Small intestine (tissue), 7 donors: ENCODE measurements at regions not wholly inside any gene's neighbourhood (a gene's known extent, or its start where the extent isn't known, plus 50 kb on each side); places are given as distances from the start of the nearest gene placed in this dataset.

Experiments used
- DNase-seq, 2 donors: peaks; one replicate each; pipeline versions ENCODE4 v3.0.0 to v3.0.0-alpha.2; 2013
- FAIRE-seq: peaks from 2 replicates; lab custom pipeline; 2012; peaks lifted over from hg19 to GRCh38; lab: Jason Lieb, UNC
- H3K27ac ChIP-seq, 3 donors: one replicate each; pipeline ENCODE4 v1.5.1; 2013; ENCODE audit warnings: low read length in 2 of 3, mild to moderate bottlenecking in 2 of 3, control low read depth in 1 of 3, inconsistent platforms in 1 of 3, low read depth in 1 of 3, moderate library complexity in 1 of 3
- H3K27me3 ChIP-seq, 3 donors: one replicate each; pipeline ENCODE4 v1.6.1; 2013; ENCODE audit warnings: low read length in 3 of 3, inconsistent platforms in 1 of 3; ENCODE audit not compliant: control insufficient read depth in 3 of 3, insufficient read depth in 3 of 3
- H3K36me3 ChIP-seq, 3 donors: one replicate each; pipeline ENCODE4 v1.6.1; 2013; ENCODE audit warnings: low read length in 3 of 3, inconsistent platforms in 1 of 3, low read depth in 1 of 3, mild to moderate bottlenecking in 1 of 3, moderate library complexity in 1 of 3; ENCODE audit not compliant: control insufficient read depth in 3 of 3, insufficient read depth in 2 of 3
- H3K4me1 ChIP-seq, 3 donors: one replicate each; pipeline ENCODE4 v1.6.1; 2013; ENCODE audit warnings: low read length in 2 of 3, inconsistent platforms in 1 of 3, low read depth in 1 of 3, mild to moderate bottlenecking in 1 of 3, moderate library complexity in 1 of 3; ENCODE audit not compliant: control insufficient read depth in 3 of 3, insufficient read depth in 2 of 3
- H3K4me3 ChIP-seq, 3 donors: one replicate each; pipeline ENCODE4 v1.5.1; 2013; ENCODE audit warnings: low read length in 3 of 3, control low read depth in 1 of 3, inconsistent platforms in 1 of 3, low read depth in 1 of 3, mild to moderate bottlenecking in 1 of 3, moderate library complexity in 1 of 3
- H3K9me3 ChIP-seq, 2 donors: one replicate each; pipeline ENCODE4 v1.6.1; 2013; ENCODE audit warnings: low read depth in 1 of 2, low read length in 1 of 2; ENCODE audit not compliant: control insufficient read depth in 2 of 2, insufficient read depth in 1 of 2
- WGBS, 3 donors: extraction: QIAGEN DNeasy Blood & Tissue Kit; methylation state at CpG; one replicate each; pipeline ENCODE4 v1.1.7; 2013; 5-methylcytosine and 5-hydroxymethylcytosine counted together
- donor health status: healthy with polysubstance abuse.
- donor health status: control.
- donor health status: control.
- donor health status: Bipolar disorder and iron deficiency.
- donor health status: healthy.

- peaks cover 0 to 1% (median 0%) of the 10 kb centered on the region in 3 donors for H3K27me3 ChIP-seq
- FAIRE-seq: no peak
These were observed 70.3 kb downstream of the SYF2 start for GRCh38 chr1:25161981-25162380.

GRCh38 chr1:25157846-25158245 is 74.5 kb downstream of the SYF2 start:
- FAIRE-seq: no peak
- 88 to 96% (median 94%) methylated on average over 3 of the region's 3 CpGs for WGBS, 3 donors
- no peak overlapping the region for H3K4me3 ChIP-seq

More at GRCh38 chr1:25161981-25162380, 70.3 kb downstream of the SYF2 start:
- no peak overlapping the region for H3K4me3 ChIP-seq
- no peak overlapping the region for H3K27ac ChIP-seq
- 18 to 36% (median 25%) methylated on average over 2 of the region's 2 CpGs for WGBS, 3 donors
- no peak for DNase-seq
- H3K4me1 ChIP-seq: peaks cover 0 to 2% (median 0%) of the 10 kb centered on the region in 3 donors
- no peaks in the 10 kb centered on the region for H3K36me3 ChIP-seq
- no peaks in the 10 kb centered on the region for H3K9me3 ChIP-seq

GRCh38 chr1:25150985-25151495 is 81.3 kb downstream of the SYF2 start:
- FAIRE-seq: no peak
- no peaks in the 10 kb centered on the region for H3K27me3 ChIP-seq
- no peak overlapping the region for H3K27ac ChIP-seq
- WGBS, 3 donors: 68 to 100% (median 90%) methylated on average over 1 of the region's 1 CpG
- no peak for DNase-seq
- no peaks in the 10 kb centered on the region for H3K36me3 ChIP-seq
- no peaks in the 10 kb centered on the region for H3K9me3 ChIP-seq
- H3K4me3 ChIP-seq: no peak overlapping the region
- H3K4me1 ChIP-seq: no peaks in the 10 kb centered on the region

More at GRCh38 chr1:25157846-25158245, 74.5 kb downstream of the SYF2 start:
- no peaks in the 10 kb centered on the region for H3K27me3 ChIP-seq
- H3K9me3 ChIP-seq: no peaks in the 10 kb centered on the region
- no peak for DNase-seq
- H3K4me1 ChIP-seq: no peaks in the 10 kb centered on the region
- no peaks in the 10 kb centered on the region for H3K36me3 ChIP-seq
- H3K27ac ChIP-seq: no peak overlapping the region

- no peaks in the 10 kb centered on the region for H3K4me1 ChIP-seq
- FAIRE-seq (no peak), DNase-seq (peak; percentile 42 to 54)
- H3K36me3 ChIP-seq: no peaks in the 10 kb centered on the region
- H3K4me3 ChIP-seq: no peak overlapping the region
- no peaks in the 10 kb centered on the region for H3K27me3 ChIP-seq
- H3K27ac ChIP-seq: no peak overlapping the region
- WGBS, 3 donors: 48 to 57% (median 49%) methylated on average over 2 of the region's 2 CpGs
- H3K9me3 ChIP-seq: no peaks in the 10 kb centered on the region
These were observed 83.5 kb downstream of the SYF2 start for GRCh38 chr1:25148673-25149300.

GRCh38 chr1:25146451-25146855 is 85.8 kb downstream of the SYF2 start:
- Histone ChIP-seq H3K4me3 (no peak overlapping the region), H3K4me1 (no peaks in the 10 kb centered on the region), H3K9me3 (no peaks in the 10 kb centered on the region), H3K36me3 (no peaks in the 10 kb centered on the region), H3K27me3 (no peaks in the 10 kb centered on the region), H3K27ac (no peak overlapping the region)
- no peak for FAIRE-seq
- no peak for DNase-seq
- WGBS, 3 donors: 73 to 81% (median 79%) methylated on average over 15 of the region's 15 CpGs

- DNase-seq: no peak
- FAIRE-seq: no peak
- no peaks in the 10 kb centered on the region for H3K4me1 ChIP-seq
- H3K4me3 ChIP-seq: no peak overlapping the region
- H3K27me3 ChIP-seq: no peaks in the 10 kb centered on the region
- H3K9me3 ChIP-seq: no peaks in the 10 kb centered on the region
- H3K36me3 ChIP-seq: no peaks in the 10 kb centered on the region
- WGBS, 3 donors: 82 to 85% (median 85%) methylated on average over 17 of the region's 17 CpGs
- H3K27ac ChIP-seq: no peak overlapping the region
These were observed 86.4 kb downstream of the SYF2 start for GRCh38 chr1:25145775-25146393.

GRCh38 chr1:25140073-25140797 is 92.1 kb downstream of the SYF2 start:
- no peaks in the 10 kb centered on the region for H3K9me3 ChIP-seq
- H3K36me3 ChIP-seq: no peaks in the 10 kb centered on the region
- peak in 1 of 2 donors; percentile 37 for DNase-seq
- H3K4me1 ChIP-seq: no peaks in the 10 kb centered on the region
- WGBS, 3 donors: 42 to 52% (median 50%) methylated on average over 15 of the region's 15 CpGs
- no peak for FAIRE-seq
- H3K27ac ChIP-seq: no peak overlapping the region
- no peak overlapping the region for H3K4me3 ChIP-seq
- H3K27me3 ChIP-seq: peaks cover 0 to 3% (median 0%) of the 10 kb centered on the region in 3 donors

- H3K36me3 ChIP-seq: no peaks in the 10 kb centered on the region
- DNase-seq: no peak
- no peak overlapping the region for H3K4me3 ChIP-seq
- peaks cover 0 to 3% (median 0%) of the 10 kb centered on the region in 3 donors for H3K27me3 ChIP-seq
- WGBS, 3 donors: 97 to 99% (median 98%) methylated on average over 2 of the region's 2 CpGs
- H3K9me3 ChIP-seq: no peaks in the 10 kb centered on the region
- H3K4me1 ChIP-seq: no peaks in the 10 kb centered on the region
- no peak for FAIRE-seq
- H3K27ac ChIP-seq: no peak overlapping the region
These were observed 94.5 kb downstream of the SYF2 start for GRCh38 chr1:25137521-25138395.
